Activated T-cell treated with anti-CD3 and anti-CD28 coated beads, Interleukin-2, amount 50 U/mL, for 48 hours (primary cell): ENCODE measurements at regions not wholly inside any gene's neighbourhood (a gene's known extent, or its start where the extent isn't known, plus 50 kb on each side); places are given as distances from the start of the nearest gene placed in this dataset.

ENCODE experiments used
- DNase-seq, 2 experiments: peaks; one replicate each; pipeline ENCODE4 v3.0.0-alpha.2; 2020

- DNase-seq: no peak
Observed at GRCh38 chr17:77505181-77505639, 364.4 kb downstream of the SEC14L1 start.

GRCh38 chr17:77506371-77506991 is 365.7 kb downstream of the SEC14L1 start:
- DNase-seq: no peak

GRCh38 chr17:77507111-77507885 is 366.5 kb downstream of the SEC14L1 start:
- no peak for DNase-seq

GRCh38 chr17:77508047-77508715 is 367.4 kb downstream of the SEC14L1 start:
- DNase-seq: no peak

GRCh38 chr17:77509089-77509488 is 368.3 kb downstream of the SEC14L1 start:
- no peak for DNase-seq

GRCh38 chr17:77509599-77509998 is 368.8 kb downstream of the SEC14L1 start:
- DNase-seq: no peak

GRCh38 chr17:77510133-77510796 is 369.5 kb downstream of the SEC14L1 start:
- DNase-seq: no peak

- no peak for DNase-seq
Observed at GRCh38 chr17:77511514-77512061, 370.8 kb downstream of the SEC14L1 start.

GRCh38 chr17:77512062-77512946 is 371.5 kb downstream of the SEC14L1 start:
- no peak for DNase-seq

GRCh38 chr17:77513045-77513444 is 372.3 kb downstream of the SEC14L1 start:
- DNase-seq: no peak

GRCh38 chr17:77515227-77515626 is 374.5 kb downstream of the SEC14L1 start:
- no peak for DNase-seq

GRCh38 chr17:77516902-77517301 is 376.1 kb downstream of the SEC14L1 start:
- no peak for DNase-seq

GRCh38 chr17:77521076-77521475 is 380.3 kb downstream of the SEC14L1 start:
- DNase-seq: no peak

GRCh38 chr17:77523540-77523939 is 382.8 kb downstream of the SEC14L1 start:
- no peak for DNase-seq

- DNase-seq: no peak
Observed at GRCh38 chr17:77526259-77526711, 385.5 kb downstream of the SEC14L1 start.

GRCh38 chr17:77526728-77527350 is 386.1 kb downstream of the SEC14L1 start:
- DNase-seq: no peak

GRCh38 chr17:77527409-77527808 is 386.6 kb downstream of the SEC14L1 start:
- DNase-seq: no peak

GRCh38 chr17:77527836-77528505 is 387.2 kb downstream of the SEC14L1 start:
- no peak for DNase-seq

- peak; percentile 62 to 66 for DNase-seq
Observed at GRCh38 chr17:77528516-77529327, 388.0 kb downstream of the SEC14L1 start.

GRCh38 chr17:77529328-77529650 is 388.5 kb downstream of the SEC14L1 start:
- DNase-seq: no peak
